ENCODE measurements at regions not wholly inside any gene's neighbourhood (a gene's known extent, or its start where the extent isn't known, plus 50 kb on each side); places are given as distances from the start of the nearest gene placed in this dataset.

DNA sequence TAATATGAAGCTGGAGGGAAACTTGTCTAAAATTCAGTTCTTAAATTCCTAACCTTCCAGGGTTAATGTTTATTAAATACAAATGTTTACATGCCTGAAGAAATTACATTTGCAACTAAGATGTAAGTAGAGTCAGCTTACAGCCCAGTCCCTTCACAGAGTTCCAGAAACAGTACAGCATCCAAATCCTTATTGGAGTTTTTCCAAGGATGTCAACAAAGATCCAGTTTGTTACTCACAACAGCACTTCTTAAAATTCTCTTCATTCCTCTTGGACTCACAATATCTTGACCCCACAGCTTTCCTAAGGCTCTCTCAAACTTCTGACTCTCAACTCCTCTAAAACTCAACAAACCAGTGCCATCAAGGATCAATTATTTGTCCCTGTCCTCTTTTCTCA lies 50.1 kb upstream of the RWDD3 start:
- TF ChIP-seq POLR2A (IDR thresholded peaks at IDR 0.05; ENCODE audit: low read depth, low read length) (no peak), GATA2 (IDR thresholded peaks at IDR 0.05; ENCODE audit: insufficient read depth, insufficient read length, low read depth, low read length) (no peak), FOS (IDR thresholded peaks at IDR 0.05; ENCODE audit: borderline replicate concordance, insufficient read depth, low read length) (no peak), JUN (IDR thresholded peaks at IDR 0.05; ENCODE audit: borderline replicate concordance, insufficient read depth, insufficient read length, low read depth) (no peak), POLR2AphosphoS5 (IDR thresholded peaks at IDR 0.05; ENCODE audit: insufficient read depth, low read depth, low read length) (no peak)
- TF ChIP-seq, protein P1, sequence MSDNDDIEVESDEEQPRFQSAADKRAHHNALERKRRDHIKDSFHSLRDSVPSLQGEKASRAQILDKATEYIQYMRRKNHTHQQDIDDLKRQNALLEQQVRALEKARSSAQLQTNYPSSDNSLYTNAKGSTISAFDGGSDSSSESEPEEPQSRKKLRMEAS (IDR thresholded peaks at IDR 0.05; ENCODE audit: insufficient read depth, insufficient read length), result no peak
- dilution Hi-C loops (cut with MboI; ENCODE audit: extremely low pct_ligation_motif_present, low sequenced_read_pairs) (no loop called here), intact Hi-C loops (cut with micrococcal nuclease) (no loop called here)
- no peaks in the 10 kb centered on the region for H4K20me1 ChIP-seq (replicated peaks; ENCODE audit: control insufficient read depth, extremely low read depth, insufficient read depth, low read length)
- H3K36me3 ChIP-seq (ENCODE audit: control insufficient read depth in 2 of 2, extremely low read depth in 1 of 2, insufficient read depth in 2 of 2, low read length in 2 of 2), result no peaks in the 10 kb centered on the region
- H2AFZ ChIP-seq (ENCODE audit: low read depth, low read length), result no peak overlapping the region
- H3K4me3 ChIP-seq (replicated peaks in 1 of 3; ENCODE audit: insufficient read depth in 1 of 3, low read depth in 1 of 3, low read length in 3 of 3), result no peak overlapping the region
- no peak for FAIRE-seq
- H3K4me1 ChIP-seq (ENCODE audit: control insufficient read depth, extremely low read depth, insufficient read depth, low read length), result no peaks in the 10 kb centered on the region
- POLR2A ChIA-PET, result no interaction called here
- no peak overlapping the region for H3K9ac ChIP-seq (replicated peaks; ENCODE audit: extremely low read depth, insufficient read depth, low read length)
- BruUV-seq (replicated peaks), result no TSS peak
- H3K9me1 ChIP-seq (replicated peaks; ENCODE audit: control insufficient read depth, extremely low read depth, insufficient read depth, low read length), result no peaks in the 10 kb centered on the region
- DNase-seq (ENCODE audit: low read depth, low spot score), result no peak
- no peaks in the 10 kb centered on the region for H3K9me3 ChIP-seq (replicated peaks; ENCODE audit: control insufficient read depth, insufficient read depth, low read length)
- CTCF ChIA-PET, result no interaction called here
- H3K4me2 ChIP-seq (ENCODE audit: insufficient read depth, low read length), result no peak overlapping the region
- peaks cover 0 to 3% of the 10 kb centered on the region in 2 experiments for H3K27me3 ChIP-seq (ENCODE audit: control insufficient read depth in 2 of 2, insufficient read depth in 2 of 2, low read length in 2 of 2)
- H3K79me2 ChIP-seq (ENCODE audit: control insufficient read depth, insufficient read depth, low read length), result no peaks in the 10 kb centered on the region
- no peak overlapping the region for H3K27ac ChIP-seq (ENCODE audit: insufficient read depth, low read depth, low read length)
